ENCODE measurements at regions not wholly inside any gene's neighbourhood (a gene's known extent, or its start where the extent isn't known, plus 50 kb on each side); places are given as distances from the start of the nearest gene placed in this dataset.
"Not testable (repeated sequence)": the region's sequence is repeated elsewhere in the genome, so short reads cannot be mapped to it uniquely, and the experiment has no call there.

DNA sequence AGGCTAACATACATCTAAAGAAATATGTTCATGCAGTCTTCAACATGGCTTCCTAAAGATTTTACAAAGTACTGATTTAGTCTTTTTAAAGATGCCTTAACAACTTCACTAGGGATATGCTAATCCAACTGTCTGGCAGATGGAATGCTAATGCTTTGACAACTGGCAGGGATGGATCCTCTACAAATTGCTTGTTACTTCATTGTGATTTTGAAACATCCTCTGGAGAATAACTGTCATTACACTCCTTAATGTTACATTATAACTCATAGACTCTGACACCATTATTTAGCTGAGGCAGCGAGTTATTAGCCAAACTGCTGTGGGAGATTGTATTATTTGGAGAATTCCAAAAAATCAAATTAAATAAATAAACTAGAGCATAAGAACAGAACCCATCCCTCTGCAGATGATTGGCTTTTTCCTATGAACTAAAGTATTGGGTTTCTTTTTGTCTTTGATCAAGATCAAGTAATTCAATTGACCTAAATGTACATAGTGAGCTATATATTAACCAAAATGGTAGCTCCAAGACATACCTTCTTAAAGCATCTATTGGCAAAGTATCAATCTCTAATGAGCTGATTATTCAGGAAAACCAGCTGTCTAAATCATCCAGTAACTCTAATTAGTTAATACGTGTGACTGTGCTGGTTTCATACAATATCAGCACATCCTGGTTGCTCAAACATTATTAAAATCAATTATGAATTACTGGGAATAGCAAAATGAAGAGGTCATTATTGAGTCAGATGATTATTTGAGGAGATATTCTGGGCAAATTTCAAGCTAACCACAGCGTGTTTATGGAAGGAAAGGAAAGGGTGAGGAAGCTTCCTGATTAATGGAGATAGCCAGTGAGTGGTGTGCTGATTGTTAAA is 321.3 kb upstream of the TFPI start:
- no peak for DNase-seq

DNA sequence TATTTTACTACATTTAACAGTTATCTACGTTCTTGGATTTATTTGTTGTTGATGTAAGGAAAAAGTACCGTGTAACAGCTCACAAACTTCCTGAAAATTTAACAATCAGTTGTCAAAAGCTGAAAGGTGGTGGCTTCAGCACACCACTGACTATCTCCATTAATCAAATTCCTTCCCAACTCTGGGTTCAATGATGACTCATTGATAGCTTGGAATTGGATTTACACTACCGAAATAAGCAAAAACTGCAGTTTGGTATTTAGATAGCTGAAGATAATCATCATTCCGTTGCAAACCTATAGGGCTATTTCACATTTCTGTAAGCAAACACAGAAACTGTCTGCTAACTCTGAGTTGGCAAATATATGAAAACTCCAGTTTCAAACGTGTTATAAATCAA is 322.3 kb upstream of the TFPI start:
- DNase-seq, result no peak

DNA sequence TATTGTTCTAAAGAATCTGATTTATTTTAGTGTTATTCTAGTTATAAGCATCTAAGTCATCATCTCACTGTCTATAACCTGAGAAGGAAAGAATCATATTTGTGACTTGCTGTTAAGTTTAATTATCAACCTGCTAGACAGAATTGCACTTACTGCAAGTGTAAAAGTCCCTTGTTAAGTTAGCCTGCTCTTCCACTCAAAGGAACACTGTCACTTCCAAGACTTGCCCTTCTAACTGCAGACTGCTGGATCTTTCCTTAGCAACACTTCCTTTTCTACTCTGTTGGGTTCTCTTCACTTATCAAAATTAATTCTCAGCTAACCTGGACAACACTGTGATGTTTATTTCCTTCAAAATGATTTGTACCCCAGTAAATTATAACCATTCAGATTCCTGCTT is 323.2 kb upstream of the TFPI start:
- DNase-seq, result no peak

DNA sequence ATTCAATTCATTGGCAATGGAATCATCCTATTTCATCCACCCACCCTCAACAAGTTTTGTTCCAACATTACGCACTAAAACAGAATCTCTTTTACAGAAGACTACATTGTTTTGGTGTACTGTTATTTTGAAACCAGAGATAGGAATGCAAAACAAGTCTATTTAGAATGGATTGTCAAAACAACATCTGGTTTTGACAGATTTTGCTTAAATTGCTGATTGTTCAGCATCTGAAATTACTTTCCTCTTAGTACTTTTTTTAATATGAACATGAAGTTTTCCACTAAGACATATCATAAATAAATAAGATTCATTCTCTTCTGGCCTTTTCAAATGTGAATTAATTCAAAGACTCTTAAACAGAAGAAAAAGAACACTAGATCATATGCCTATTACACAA is 323.9 kb upstream of the TFPI start:
- DNase-seq, result no peak

GRCh38 chr2:187879491-187879890 is 325.3 kb upstream of the TFPI start:
- DNase-seq, result no peak

- DNase-seq, result no peak
Measured at GRCh38 chr2:187884003-187884402, 329.8 kb upstream of the TFPI start.

GRCh38 chr2:187890690-187891089 is 336.5 kb upstream of the TFPI start:
- DNase-seq, result no peak

DNA sequence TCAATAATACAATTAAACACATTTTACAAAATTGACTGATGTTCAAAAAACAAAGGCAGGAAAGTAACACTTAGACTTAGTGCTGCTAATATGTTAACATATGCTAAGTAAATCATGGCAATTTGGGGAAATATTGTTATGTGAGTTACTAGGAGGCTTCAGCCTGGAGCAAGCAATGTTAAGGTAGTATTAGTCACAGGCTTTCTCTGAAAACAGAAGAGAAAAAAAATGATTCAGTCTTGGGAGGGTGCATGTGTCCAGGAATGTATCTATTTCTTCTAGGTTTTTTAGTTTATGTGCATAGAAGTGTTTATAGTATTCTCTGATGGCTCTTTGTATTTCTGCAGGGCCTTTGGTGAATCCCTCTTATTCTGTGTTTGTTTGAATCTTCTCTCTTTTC is 345.8 kb upstream of the TFPI start:
- DNase-seq, result no peak

DNA sequence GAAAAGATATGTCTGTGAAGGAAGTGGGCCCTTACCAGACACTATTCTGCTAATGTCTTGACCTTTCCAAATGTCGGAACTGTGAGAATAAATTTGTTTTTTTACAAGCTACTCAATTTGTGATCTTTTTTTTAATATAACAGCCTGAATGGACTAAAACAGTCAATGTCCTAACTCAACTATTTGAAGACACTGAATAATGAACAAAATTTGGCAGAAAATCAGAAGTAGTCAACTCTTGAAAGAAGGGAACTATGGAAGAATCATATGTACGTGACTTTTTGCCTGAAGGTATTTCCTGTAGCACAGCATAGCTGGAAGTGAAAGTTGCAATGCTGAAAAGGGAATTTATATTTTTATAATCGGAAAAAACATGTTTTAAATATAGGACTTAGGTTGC is 351.8 kb upstream of the TFPI start:
- no peak for DNase-seq

GRCh38 chr2:187910922-187911321 is 356.7 kb upstream of the TFPI start:
- DNase-seq, result not testable (repeated sequence)

DNA sequence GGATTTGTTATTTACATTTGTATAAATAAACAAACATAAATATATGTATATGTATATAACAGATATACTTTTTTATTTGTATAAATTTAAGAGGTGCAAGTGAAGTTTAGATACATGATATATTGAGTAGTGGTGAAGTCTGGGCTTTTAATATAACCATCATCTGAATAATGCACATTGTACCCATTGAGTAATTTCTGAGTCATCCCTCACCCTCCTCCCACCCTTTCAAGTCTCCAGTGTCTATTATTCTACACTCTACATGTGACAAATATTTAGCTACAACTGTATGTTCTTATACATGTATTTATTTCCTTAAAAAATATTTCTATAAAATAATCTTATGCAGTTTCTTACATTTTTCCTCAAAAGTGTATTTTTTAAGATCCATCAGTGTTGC is 358.7 kb upstream of the TFPI start:
- DNase-seq, result no peak

- no peak for DNase-seq
Measured at GRCh38 chr2:187915810-187916209, 361.6 kb upstream of the TFPI start.

DNA sequence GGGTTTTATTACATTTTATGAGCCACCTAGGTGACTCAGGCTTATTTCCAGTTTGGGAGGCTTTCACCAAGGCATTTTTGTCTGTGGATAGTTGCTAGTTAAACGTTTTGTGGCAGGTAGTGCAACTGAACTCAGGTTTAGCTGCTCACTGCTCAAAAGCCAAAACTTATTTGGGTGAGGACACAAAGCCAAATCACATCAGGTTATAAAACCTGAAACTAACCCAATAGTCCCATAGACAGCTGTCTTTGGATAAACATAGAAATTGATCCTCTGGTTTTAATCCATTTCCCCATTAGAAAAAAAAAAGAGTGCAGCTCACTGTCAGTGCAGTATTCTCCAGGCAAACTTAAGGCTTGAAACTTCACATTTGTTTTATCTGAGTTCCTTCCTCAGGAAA is 362.6 kb upstream of the TFPI start:
- DNase-seq, result no peak

DNA sequence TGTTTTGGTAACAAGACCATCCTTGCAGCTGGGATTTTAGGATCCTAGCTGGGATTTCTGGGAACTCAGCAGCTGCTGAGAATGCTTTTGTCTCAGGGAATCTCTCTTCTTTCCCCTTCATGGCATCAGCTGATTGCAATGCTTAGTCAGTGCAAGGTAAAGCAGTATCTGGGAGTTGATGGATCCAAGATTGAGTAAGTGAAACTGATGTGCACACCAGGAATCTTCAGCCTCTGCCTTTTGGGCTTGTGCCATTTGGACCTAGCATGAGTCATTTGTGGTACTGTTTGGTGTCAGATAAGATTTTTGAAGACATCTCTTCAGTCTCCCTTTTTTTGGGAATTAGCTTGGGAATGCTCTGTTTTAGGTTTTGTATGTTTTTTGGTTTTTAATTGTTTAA is 363.3 kb upstream of the TFPI start:
- DNase-seq, result no peak

DNA sequence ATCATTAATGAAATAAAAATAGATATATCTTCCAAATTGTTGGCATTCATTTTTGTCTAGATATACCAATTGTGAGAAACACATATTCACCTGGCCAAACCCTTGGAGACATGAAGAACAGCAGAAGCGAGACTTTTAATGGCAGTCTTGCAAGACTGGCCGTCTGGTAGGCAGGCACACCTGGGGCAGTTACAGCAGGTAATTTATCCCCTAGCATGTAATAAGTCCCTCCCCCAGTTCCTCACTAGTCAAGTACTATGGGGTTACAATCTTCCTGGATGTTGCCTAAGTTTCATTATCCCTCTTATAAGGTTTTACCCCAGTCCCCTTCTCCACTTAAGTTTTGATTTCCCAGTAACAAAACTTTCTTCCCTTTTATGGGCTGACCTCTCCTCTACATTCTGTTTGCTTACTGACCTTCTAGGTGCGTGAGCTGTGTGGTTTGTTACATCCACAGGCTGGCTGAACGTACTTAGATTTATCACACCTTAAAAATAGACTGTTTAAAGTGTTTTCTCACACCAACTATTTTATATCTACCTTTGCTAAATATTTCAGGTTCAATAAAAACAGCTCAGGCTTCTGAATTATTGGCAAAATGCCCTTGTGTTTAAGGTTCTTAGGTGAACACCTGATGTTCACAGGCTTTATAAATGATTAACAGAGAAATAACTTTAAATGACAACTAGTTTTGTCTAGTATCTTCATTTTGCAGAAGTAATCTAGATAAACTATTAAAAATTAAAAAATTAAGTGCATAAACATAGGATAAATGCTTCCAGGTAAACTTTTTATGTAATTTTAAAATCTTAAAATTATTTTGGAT is 365.0 kb upstream of the TFPI start:
- DNase-seq, result no peak

GRCh38 chr2:187920511-187920910 is 366.3 kb upstream of the TFPI start:
- no peak for DNase-seq

DNA sequence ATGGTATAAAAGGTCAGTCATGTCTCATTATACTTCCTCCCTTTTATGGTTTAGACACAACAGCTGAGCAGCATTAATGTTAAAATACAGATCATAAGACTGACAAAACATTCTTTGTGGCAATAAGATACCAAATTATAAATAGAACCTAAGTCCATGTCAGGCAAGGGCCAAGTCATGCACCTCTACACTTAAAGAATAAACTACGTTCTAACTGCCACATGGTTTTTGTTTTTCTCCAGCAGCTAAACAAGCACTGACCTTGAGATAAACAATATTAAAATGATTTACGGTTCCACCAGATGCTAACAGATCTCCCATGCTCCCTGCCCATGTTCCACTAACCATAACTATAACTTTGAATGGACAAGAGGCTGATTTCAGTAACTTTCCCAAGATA is 368.6 kb upstream of the TFPI start:
- DNase-seq, result no peak

- no peak for DNase-seq
Measured at GRCh38 chr2:187924293-187924692, 367.4 kb upstream of the GULP1 start.

DNA sequence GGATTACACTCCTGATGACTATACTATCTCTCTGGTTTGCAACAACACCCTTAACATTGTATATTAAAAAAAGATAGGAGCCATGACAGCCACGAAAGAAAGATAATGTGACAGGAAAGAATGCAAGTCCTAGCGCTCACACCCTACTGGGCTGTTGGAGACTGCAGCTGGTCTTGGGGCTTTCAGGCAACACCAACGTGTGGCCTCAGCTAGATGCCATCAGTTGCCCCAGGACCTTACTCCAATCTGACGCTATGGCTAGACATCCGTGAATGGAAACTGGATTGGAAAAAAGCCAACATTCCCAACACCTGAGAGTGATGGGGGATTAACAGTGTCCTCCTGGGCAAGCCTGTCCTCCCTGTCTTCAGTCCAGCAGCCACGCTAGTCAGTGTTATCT is 357.4 kb upstream of the GULP1 start:
- no peak for DNase-seq

DNA sequence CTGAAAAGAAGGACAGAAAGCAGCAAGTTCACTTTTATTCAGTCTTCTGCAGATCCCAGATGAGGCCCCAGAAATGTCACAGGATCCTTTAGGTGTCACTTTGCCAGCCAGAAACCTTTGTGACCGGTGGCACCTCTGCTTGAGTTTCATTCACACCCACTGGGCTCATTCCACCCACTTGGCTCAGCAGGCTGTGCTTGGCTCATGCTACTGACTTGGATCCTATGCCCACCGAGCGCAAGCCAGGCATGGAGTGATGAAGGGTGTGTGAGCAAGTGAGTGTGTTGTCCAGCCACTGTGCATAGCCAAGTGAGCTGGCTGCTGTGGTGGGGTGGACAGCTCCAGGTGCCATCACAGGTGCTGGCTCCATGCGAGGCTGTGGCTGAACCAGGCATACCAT is 357.0 kb upstream of the GULP1 start:
- DNase-seq, result no peak

DNA sequence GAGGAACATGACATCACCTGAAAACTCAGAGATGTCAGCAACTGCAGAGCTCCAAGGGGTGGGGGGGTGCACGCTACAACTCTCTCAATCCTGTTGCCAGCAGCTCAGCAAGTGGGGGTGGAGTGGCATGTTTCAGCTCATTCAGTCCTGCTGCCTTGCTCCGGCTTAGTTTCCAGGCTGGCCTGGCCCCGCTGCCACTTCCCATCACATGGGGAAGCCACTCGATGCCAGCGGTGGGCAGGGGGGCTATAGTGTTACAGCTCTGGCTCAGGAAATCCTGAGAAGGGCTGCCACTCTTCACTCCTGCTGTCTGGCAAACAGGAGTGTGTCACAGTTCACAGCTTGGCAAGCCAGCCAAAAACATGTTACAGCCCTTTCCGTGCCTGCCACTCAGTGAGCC is 356.5 kb upstream of the GULP1 start:
- DNase-seq, result no peak

GRCh38 chr2:187936228-187936627 is 355.4 kb upstream of the GULP1 start:
- DNase-seq, result no peak

- DNase-seq, result no peak
Measured at GRCh38 chr2:187939180-187939579, 352.5 kb upstream of the GULP1 start.

- DNase-seq, result no peak
Measured at GRCh38 chr2:187942876-187943275, 348.8 kb upstream of the GULP1 start.

Measured in activated CD4-positive, alpha-beta T cell treated with anti-CD3 and anti-CD28 coated beads, Interleukin-2, amount 50 U/mL, for 16 hours (primary cell).